Fibroblast of skin of right quadriceps (primary cell): ENCODE measurements at regions not wholly inside any gene's neighbourhood (a gene's known extent, or its start where the extent isn't known, plus 50 kb on each side); places are given as distances from the start of the nearest gene placed in this dataset.

ENCODE experiments used
- DNase-seq: peaks from one replicate; pipeline ENCODE4 v3.0.0-alpha.2; 2013

DNA sequence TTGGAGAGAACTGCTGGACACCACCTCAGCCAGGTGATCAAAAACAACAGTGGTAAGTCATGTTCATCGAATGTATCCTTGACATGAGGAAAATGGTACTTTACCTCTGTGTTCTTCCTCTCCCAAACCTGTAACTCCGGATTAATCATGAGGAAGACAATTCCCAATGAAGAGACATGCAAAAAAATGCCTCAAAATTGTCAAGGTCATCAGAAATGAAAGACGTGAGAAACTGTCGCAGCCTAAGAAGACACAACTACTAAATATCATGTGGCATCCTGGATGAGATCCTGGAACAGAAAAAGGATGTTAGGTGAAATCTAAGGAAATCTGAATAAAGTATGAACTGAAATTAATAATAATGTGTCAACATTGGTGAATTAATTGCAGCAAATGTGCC lies 178.4 kb downstream of the LACC1 start:
- no peak for DNase-seq

DNA sequence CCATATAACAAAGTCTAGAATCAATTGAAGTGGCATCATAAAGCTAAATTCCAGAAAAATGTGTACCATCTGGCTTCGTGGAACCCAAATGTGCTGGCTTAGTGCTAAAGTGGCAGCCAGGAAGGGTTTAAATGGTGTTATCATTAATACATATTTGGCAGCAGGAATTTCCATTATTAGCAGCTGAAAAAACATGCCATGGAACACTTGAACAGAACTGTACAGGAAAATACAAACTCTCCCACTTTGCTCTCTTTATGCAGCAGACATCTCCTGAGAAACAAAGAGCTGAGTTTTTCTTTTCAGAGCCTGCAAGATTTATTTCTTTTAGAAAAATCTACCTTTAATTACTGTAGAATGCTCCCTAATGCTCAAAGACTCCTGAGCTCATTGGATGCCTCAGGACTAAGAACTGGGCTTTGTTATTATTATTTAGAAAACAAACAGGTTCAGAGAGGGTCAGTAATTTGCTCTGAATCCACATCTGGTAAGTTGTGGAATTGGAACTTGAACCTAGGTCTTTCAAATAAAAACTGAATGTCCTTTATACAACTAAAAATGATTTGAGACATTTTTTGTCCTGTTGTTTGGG lies 179.0 kb downstream of the LACC1 start:
- no peak for DNase-seq

DNA sequence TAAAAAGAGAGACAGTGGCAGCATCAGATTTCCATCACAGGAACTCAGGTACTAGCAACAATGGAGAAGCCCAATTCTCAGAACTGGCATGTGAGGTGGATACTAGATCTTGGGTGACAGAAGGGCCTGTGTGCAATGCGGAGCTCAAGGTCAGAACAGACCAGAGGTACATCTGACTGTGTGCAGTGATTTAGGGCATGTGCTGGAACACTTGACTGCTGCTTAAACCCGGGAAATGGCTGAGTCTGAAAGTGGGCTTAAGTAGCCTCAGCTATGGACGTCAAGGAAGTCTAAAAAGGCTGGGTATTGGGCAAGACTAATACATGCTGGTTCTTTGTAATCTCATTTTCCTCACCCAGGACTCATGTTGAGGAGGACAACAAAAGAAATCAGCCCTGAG lies 182.2 kb downstream of the LACC1 start:
- DNase-seq, result no peak

DNA sequence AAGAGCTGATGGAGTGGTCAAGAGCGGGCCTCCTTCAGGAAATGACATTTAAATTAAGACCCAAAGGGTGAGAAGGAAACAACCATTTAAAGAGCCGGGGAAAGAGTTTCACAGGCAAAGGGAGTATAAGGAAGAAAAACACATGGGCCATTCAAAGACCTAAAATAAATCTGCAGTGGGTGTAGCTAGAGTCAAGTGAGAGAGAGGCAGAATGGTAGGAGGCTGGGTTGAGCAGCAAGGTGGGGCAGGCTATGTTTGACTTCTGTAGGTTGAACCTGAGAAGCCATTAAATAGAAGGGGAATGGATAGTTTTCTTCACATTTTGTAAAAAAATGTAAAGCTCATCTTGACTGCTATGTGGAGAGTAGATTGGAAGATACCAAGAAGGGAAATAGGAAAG lies 183.8 kb downstream of the LACC1 start:
- no peak for DNase-seq

DNA sequence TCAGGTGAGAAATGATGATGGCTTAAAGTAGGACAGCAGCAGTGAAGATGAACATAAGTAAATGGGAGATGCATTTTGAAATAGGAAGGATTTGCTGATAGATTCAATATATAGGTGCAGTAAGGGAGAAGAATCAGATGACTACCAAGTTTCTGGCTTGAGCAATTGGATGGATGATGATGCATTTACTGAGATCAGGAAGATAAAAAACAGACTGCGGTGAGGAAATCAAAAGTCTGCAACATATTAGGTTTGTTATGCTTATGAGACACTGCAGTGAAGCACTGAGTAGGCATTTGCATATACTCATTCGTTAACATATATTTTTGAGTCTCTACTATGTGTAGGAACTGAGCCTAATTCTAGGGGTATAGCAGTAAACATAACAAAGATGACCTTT lies 184.2 kb downstream of the LACC1 start:
- DNase-seq, result peak; percentile 10

DNA sequence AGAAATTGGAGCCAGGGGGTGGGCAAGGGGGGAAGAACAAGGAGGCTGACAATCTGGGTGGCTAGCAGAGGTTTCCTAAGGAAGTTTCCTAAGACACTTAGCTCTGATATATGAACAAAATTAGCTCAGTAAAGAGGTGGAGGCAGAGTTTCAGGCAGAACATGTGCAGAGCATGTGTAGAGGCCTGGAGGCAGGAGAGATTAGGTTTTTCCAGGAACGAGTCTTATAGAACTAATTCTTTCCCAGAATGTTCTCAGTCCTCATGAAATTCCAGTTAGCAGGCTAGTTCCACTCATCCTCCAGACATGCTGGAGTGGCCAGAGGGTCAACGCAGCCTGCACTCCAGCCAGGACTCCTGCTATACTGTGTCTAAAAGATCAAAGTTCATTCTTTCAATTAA lies 184.7 kb downstream of the LACC1 start:
- DNase-seq, result no peak

DNA sequence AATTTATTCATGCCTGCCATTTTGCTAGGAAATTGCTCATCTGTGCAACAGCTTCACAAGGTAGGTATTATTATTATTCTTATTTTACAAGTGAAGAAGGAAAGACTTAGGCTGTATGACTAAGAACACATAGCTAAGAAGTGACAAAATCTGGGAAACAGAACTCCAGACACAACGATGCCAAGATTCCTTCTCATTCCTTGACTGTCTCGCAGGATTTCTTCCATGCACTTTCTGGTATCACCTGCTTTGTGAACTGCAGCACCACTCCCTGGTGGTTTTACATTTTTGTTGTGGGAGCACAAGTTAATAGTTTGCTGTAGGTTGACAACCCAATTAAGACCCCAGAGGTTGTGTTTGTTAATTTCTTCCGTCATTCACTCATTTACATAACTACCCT lies 188.5 kb downstream of the LACC1 start:
- peak; percentile 60 for DNase-seq

DNA sequence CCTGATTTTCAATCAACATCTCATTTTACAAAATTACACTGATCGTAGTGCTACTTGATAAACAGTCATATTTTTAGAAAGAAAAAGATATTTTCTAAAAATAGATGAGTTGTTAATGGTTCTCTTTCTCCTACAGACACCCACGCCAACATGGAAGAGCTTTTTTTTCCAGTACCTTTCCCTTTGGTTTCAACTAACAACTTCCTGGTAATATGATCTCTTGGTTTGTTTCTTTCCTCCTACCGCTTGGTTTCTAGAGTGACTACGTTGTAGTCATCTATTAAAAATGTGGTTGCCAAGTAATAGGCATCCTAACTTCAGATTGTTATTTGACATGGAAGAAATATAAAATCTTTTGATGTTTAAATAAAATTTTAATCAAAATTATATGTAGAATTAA lies 189.0 kb downstream of the LACC1 start:
- peak; percentile 72 for DNase-seq

DNA sequence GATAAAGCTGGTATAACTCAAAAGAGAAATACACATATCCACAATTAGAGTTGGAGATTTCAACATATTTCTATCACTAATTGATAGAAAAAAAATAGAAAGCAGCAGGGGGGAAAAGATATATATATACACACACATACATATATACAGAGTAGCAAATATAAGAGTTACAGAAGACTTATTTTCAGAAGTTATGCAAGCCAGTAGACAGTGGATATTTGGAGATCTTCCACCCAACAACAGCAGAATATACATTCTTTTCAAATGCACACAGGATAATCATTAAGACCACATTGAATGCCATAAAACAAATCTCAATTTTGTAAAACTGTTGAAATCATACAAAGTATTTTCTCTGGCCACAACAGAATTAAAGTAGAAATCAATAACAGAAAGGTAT lies 192.8 kb downstream of the LACC1 start:
- no peak for DNase-seq

DNA sequence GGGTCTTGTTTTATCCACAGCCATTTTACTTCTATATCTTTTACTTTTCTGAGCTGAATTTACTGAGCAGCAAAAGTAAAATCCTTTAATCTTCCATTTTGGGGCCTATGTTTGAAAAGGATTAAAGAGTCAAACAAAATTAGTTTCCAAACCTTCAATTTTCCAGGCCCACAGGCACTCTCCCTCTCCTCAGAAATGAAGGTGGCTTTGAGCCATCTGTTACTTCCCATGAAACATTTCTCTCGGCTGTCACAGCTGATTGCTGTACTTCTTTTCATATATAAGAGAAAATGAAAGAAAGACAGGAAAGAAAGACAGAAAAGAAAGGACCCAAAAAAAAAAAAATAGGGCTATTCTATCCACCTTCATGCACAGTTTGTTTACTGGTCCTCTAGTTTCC lies 194.9 kb downstream of the LACC1 start:
- DNase-seq, result no peak

DNA sequence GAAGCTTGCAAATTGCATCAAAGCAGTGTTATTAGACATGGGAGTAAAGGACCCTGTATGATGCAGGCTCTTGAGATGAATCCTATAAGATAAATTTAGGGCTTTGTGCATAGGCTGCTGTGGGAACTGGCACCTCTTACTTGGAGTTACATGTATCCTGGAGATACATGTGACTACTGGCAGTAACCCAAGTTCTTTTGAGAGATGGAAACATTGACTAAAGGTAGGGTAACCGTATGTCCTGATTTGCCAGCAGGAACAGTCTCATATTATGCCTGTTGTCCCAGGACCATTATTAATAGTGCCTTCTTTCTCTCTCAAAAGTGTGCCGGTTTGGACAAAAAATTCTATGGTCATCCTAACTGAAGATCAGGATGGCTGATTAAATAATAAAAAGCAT lies 195.4 kb downstream of the LACC1 start:
- no peak for DNase-seq

DNA sequence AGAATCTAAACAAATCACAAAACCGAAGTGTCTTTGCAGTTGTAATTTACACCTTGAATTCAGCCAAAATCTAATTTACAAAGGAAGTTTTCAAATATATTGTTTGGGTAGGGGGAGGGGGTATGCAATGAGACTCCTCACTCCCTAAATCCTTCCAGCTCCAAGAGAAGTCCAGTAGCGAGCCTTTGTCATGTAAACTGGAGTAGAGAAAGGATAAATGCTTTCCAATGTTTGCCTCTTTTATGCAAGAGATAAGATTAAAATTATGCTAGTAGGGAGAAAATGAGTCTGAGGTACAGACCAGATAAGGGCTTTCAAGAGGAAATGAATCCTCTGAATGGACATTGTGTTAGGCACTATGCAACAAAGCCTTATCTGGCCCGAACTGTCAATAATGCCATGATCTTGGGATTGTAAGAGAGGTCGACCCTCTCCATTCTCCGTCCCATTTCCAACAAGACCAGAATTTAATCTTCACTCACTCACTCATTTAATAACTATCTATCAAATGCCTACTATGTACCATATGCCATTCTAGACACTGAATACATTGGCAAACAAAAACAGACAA lies 199.2 kb downstream of the LACC1 start:
- DNase-seq, result no peak

DNA sequence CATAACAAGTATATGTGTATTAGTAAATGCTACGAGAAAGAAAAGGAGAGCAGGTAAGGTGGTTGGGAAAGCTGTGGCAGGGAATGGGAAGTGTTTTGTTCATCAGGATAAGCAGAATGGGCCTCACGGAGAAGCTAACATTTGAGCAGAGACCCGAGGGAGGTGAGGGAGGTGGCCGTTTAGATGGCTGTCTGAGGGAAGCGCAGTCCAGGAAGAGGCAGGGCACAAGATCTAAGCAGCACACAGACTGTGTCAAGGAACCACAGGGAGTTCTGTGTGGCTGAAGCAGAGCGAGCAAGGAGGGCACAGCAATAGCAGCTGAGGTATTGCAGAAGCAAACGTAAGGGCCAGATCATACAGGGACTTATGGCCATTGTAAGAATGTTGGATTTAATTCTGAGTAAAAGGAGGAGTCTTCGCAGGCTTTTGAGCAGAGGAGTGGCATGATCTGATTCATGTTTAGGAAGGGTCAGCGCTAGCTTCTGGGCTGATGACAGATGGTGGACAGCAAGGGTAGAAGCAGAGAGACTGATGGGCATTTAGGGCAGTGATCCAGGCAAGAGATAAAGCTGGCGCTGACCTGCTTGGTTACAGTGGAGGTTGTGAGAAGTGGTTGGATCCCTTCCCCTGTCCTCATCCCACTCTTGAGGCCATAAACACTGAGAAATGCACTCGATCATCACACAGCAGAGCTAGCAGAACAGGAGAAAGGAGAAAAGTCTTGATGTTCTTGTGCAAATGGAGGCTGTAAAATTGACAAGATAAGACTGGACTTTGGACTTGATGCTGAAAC lies 199.9 kb downstream of the LACC1 start:
- no peak for DNase-seq

DNA sequence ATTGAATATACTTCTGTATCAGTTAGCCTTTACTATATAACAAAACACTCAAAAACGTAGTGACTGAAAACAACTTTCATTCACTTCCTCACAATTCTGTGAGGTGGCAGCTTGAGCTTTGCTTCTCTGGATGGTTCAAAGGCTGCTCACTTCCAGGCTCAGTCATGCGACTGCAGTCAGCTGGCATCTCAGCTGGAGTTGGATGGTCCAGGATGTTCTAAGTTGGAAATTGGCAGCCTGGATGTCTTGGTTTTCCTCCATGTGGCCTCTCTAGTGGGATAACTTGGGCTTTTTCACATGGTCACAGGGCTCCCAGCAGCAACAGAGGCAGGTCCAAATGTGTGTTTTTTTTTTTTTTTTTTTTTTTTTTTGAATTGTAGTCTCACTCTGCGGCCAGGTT lies 204.4 kb downstream of the LACC1 start:
- no peak for DNase-seq

DNA sequence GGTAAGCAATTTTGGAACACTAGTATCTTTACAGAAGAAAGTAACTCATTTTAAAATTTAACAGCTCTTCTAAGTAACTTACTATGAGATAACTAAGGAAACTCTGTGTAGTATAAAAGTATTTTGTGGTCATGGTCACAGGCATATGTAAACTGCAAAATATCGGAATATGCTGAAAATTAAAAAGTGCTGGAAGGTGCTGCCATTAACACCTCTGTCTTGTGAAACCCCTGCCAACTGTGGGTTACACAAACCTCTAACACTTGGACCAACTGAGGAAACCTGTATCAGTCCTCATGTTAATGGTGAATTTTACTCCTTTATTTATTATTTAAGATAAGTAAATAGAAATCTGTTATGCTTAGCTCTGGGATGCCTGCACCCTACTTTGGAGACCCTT lies 206.7 kb downstream of the LACC1 start:
- DNase-seq, result no peak

DNA sequence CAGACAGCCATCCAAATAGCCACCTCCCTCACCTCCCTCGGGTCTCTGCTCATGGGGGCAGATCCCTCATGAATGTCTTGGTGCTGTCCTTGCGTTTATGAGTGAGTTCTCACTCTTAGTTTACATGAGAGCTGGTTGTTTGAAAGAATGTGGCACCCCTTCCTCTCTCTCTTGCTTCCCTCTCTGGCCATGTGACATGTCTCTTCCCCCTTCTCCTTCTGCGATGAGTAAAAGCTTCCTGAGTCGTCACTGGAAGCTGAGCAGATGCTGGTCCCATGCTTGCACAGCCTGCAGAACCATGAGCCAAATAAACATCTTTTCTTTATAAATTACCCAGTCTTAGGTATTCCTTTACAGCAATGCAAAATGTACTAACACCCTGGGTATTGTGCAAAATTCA lies 208.7 kb downstream of the LACC1 start:
- no peak for DNase-seq

DNA sequence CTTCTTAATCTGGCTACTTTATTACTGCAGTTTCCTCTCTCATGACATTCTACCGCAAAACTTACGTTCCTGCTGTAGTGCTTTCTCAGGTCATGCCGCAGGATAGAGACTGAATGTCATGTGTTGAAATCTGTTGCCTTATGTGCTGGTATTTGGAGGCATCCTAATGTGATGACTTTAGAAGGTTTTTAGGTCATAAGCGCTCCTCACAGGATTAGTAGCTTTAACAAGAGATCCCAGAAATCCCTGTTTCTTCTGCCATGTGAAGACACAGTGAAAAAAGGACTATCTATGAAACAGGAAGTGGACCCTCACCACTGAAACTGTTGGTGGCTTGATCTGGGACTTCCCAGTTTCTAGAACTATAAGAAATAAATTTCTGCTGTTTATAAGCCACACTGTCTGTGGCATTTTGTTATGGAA lies 209.3 kb downstream of the LACC1 start:
- DNase-seq, result no peak

DNA sequence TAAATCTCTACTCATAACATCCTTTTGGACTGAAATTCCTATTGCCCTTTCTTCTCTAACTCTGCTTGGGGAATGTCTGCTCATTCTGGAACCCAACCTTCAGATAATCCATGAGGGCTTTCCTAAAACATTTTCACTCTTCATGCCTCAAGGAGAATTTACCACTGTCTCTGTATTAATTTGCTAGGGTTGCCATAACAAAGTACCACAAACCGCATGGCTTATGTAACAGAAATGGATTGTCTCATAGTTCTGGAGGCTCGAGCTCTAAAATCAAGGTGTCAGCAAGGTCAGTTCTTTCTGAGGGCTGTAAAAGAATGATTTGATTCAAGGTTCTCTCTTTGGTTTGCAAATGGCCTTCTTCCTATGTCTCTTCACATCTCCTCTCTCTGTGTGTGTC lies 209.7 kb downstream of the LACC1 start:
- DNase-seq, result peak; percentile 42

DNA sequence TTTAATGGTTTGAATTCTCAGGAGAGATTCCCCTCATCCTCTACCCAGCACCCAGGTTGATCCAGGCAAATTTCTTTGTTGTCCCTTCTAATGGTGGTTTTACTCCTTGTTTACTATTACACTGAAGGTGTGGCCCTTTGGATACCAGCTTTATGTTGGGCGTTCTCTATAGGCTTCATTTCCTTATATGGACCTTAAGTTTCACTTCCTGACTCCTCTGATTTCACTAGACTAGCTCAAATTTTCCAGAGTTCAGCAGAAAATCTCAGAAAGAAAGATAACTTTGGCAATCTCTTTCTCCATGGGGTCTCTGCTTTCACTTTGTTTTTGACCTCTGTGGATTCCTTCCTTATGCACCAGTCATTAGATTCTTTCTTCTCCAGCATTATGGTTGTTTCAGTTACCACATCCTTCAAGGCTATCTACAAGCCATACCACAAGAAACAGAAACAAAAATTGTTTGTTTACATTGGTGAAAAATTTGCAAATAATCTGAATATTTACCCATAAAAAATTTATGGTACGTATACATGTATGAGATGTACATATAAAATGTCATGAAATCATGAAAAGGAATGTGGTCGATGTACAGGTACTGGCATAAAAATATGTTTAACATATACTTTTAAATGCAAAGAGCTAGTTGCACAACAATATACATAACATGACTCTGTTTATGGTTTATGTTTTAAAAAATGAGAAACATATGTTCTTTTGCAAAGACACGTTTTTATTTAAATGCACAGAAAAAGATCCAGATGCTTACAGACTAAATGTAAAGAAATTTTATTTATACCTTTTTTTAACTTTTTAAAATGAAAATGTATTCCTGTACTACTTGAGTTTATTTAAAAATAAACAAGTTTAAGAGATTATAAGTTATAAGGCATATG lies 212.6 kb downstream of the LACC1 start:
- DNase-seq, result peak; percentile 14

DNA sequence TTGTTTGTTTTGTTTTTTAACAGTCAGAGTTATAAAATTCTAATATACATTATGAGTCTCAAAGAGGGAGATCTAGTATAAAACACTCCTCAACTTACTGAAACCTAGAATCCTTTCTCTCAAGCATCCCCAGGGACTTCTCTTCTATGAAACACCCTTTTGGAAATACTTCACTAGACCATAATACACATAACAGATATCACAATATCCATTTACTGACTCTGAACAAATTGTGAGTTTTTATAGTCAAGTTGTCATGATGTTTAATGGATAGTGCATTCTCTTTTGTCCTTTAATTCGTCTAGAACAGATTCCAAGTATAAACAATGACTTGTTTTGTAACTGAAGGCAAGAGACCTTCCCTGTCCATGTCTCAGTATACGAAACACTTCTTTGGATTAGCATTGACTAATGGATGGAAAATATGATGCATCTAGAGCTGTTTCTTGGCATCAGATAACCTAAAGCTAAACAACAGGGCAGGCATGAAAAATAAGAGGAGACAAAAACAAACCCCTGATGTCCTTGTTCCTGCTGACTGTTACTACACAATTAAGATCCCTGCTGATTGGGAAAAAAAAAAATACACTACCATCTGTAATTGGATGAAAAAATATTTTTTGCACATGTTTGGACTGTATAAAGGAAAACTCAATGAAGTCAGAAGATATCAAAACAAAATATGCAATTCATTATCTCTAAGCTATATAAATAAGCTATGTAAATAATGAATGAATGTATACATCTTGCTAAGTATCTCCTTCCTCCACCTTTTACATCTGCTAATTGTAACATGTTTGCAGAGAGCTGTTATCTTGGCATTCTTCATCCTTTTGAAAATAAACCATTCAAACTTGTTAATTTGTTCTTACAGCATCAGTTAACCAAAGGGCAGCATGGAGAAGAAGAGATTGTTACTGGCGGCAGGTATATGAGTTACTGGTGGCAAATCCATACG lies 214.2 kb downstream of the LACC1 start:
- DNase-seq, result no peak

DNA sequence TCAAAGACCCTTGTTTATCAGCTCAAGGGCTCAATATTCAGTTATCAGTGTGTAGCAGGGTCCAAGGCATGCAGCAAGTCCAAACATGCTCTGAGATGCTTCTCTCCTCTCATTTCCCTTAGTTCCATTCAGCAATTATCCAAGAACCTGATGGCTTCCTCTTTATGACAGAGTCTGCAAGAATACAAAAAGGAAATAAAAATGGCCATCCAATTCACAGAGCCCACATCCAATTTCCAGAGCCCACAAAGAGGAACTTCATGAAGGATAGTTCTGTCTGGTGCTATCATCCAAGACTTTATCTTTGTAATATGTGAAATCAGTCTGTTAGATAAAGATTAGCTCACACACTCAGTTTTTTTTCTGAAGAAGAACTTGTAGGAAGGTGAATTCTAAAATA lies 217.2 kb downstream of the LACC1 start:
- no peak for DNase-seq

DNA sequence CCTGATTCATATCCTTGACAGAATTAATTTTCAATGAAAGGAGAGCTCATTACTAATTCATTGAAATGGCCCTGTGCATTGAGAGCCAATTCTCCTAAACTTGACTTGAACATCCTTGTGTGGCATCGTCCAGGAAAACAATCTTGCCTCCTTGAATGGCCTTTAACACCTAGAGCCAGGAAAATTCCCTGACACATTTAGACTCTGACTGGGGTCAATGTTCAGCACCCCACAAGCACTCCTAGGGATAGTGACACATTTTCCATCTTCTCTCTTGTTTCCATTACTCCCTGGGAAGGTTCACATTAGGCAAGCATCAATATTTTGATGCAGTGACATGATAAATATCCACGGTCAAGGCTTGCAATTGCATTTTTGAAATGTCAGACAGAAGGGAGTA lies 218.9 kb downstream of the LACC1 start:
- DNase-seq, result no peak
